ENCODE measurements at regions not wholly inside any gene's neighbourhood (a gene's known extent, or its start where the extent isn't known, plus 50 kb on each side); places are given as distances from the start of the nearest gene placed in this dataset.

DNA sequence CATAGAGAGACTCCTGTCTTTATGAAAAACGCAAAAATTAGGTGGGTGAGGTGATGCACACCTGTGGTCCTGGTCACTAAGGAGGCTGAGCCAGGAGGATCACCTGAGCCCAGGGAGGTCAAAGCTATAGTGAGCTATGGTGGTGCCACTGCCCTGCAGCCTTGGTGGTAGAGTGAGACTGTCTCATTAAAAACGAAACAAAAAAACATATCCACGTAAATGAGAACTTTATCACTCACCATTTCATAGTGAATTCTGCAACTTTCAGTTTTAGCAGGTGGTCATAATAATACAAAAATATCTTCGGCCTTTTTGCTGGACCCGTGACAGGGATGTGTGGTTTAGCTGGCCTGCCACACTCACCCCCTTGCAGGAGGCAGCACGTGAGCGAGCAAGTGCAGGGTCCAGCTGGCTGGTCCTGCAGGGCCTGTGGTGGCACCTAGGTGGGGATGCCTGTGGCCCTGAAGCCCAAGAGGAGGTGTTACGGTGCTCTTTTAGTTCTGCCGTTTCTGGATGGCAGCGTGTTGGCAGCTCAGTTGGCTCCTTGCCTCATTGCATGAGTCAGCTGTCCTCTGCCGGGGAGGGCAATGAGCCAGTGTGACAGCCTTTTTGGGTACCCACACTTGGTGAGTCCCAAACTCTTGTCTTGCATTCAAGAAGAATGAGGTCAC, 1330.7 kb upstream of the TMEM132C start:
- TF ChIP-seq, protein P1, sequence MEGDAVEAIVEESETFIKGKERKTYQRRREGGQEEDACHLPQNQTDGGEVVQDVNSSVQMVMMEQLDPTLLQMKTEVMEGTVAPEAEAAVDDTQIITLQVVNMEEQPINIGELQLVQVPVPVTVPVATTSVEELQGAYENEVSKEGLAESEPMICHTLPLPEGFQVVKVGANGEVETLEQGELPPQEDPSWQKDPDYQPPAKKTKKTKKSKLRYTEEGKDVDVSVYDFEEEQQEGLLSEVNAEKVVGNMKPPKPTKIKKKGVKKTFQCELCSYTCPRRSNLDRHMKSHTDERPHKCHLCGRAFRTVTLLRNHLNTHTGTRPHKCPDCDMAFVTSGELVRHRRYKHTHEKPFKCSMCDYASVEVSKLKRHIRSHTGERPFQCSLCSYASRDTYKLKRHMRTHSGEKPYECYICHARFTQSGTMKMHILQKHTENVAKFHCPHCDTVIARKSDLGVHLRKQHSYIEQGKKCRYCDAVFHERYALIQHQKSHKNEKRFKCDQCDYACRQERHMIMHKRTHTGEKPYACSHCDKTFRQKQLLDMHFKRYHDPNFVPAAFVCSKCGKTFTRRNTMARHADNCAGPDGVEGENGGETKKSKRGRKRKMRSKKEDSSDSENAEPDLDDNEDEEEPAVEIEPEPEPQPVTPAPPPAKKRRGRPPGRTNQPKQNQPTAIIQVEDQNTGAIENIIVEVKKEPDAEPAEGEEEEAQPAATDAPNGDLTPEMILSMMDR (IDR thresholded peaks at IDR 0.05), result no peak
- no peak for TF ChIP-seq POLR2A (IDR thresholded peaks at IDR 0.05)
